Osteocyte (in vitro differentiated cells): ENCODE measurements at regions not wholly inside any gene's neighbourhood (a gene's known extent, or its start where the extent isn't known, plus 50 kb on each side); places are given as distances from the start of the nearest gene placed in this dataset.

Source experiments
- DNase-seq: peaks from one replicate; pipeline ENCODE4 v3.0.0; 2021; ENCODE audit warnings: mixed read lengths; ENCODE audit not compliant: unreplicated experiment; ENCODE audit errors: extremely low spot score
- H3K27ac Mint-ChIP-seq: one replicate; pipeline ENCODE4 v1.8.0; 2021; ENCODE audit warnings: mild to moderate bottlenecking, mixed read lengths; ENCODE audit not compliant: unreplicated experiment
- H3K27me3 Mint-ChIP-seq: one replicate; pipeline ENCODE4 v1.8.0; 2021; ENCODE audit warnings: mixed read lengths; ENCODE audit not compliant: unreplicated experiment
- H3K36me3 Mint-ChIP-seq: one replicate; pipeline ENCODE4 v1.8.0; 2021; ENCODE audit warnings: mixed read lengths; ENCODE audit not compliant: unreplicated experiment
- H3K4me1 Mint-ChIP-seq: one replicate; pipeline ENCODE4 v1.8.0; 2021; ENCODE audit warnings: mixed read lengths; ENCODE audit not compliant: unreplicated experiment
- H3K4me3 Mint-ChIP-seq: one replicate; pipeline ENCODE4 v1.8.0; 2021; ENCODE audit warnings: mild to moderate bottlenecking, moderate library complexity, mixed read lengths; ENCODE audit not compliant: unreplicated experiment
- H3K9me3 Mint-ChIP-seq: one replicate; pipeline ENCODE4 v1.8.0; 2021; ENCODE audit warnings: mixed read lengths; ENCODE audit not compliant: unreplicated experiment
- TF ChIP-seq, protein P1 (sequence below): fragments of 200-600 bp; sonication (generic); IDR thresholded peaks from 2 replicates; pipeline ENCODE4 v1.5.0; 2021; ENCODE audit warnings: antibody characterized with exemption, mild to moderate bottlenecking, moderate library complexity

DNA sequence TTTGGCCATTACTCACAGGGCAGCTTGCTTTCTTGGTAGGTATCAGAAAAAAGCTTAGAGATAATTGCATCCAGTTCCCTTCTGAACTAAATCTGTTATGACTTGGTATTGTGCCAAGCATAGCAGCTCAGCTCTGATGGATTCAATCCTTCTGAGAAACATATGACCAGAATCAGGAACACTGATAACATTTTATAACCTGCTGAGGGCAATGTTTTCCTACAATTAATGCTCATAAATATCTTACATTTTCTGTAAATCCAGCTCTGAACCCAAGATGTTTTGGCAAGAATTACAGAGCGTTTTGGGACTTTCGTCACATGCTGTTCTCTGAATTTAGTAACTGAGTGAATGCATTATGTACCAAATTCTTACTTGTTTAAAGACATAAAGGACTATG is 167.8 kb downstream of the KIF20B start:
- Mint-ChIP-seq H3K36me3 (no peaks in the 10 kb centered on the region), H3K4me1 (no peaks in the 10 kb centered on the region), H3K27ac (no peak overlapping the region), H3K4me3 (no peak overlapping the region), H3K9me3 (no peaks in the 10 kb centered on the region), H3K27me3 (peaks cover 26% of the 10 kb centered on the region)
- TF ChIP-seq, protein P1, sequence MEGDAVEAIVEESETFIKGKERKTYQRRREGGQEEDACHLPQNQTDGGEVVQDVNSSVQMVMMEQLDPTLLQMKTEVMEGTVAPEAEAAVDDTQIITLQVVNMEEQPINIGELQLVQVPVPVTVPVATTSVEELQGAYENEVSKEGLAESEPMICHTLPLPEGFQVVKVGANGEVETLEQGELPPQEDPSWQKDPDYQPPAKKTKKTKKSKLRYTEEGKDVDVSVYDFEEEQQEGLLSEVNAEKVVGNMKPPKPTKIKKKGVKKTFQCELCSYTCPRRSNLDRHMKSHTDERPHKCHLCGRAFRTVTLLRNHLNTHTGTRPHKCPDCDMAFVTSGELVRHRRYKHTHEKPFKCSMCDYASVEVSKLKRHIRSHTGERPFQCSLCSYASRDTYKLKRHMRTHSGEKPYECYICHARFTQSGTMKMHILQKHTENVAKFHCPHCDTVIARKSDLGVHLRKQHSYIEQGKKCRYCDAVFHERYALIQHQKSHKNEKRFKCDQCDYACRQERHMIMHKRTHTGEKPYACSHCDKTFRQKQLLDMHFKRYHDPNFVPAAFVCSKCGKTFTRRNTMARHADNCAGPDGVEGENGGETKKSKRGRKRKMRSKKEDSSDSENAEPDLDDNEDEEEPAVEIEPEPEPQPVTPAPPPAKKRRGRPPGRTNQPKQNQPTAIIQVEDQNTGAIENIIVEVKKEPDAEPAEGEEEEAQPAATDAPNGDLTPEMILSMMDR: no peak
- no peak for DNase-seq

DNA sequence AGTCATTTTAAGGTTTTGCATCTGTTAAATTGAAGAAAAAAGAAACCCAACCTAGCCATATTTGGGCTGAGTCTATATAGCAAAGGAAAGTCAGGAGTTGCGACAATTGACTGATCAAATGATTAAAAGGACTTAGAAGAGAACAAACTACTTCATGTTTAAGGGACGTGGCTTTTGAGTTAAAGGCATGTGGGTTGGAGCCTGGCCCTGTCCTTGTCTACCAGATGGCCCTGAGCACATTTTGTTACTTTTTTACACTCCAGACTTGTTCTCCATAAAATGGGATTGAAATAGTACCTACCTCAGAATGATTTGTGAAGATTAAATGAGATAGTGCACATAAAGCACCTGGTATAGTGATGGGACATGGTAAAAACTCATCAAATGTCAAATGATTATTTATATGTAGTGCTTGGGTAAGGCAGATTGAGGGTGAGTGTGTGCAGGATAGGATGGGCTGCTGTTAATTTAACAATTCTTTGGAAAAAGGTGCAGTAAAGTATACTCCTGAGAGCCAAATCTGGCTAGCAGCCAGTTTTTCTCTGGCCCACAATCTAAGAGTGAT is 168.3 kb downstream of the KIF20B start:
- Mint-ChIP-seq H3K36me3 (no peaks in the 10 kb centered on the region), H3K9me3 (no peaks in the 10 kb centered on the region), H3K27me3 (peaks cover 21% of the 10 kb centered on the region), H3K27ac (no peak overlapping the region), H3K4me3 (no peak overlapping the region), H3K4me1 (no peaks in the 10 kb centered on the region)
- TF ChIP-seq, protein P1: no peak
- DNase-seq: no peak

DNA sequence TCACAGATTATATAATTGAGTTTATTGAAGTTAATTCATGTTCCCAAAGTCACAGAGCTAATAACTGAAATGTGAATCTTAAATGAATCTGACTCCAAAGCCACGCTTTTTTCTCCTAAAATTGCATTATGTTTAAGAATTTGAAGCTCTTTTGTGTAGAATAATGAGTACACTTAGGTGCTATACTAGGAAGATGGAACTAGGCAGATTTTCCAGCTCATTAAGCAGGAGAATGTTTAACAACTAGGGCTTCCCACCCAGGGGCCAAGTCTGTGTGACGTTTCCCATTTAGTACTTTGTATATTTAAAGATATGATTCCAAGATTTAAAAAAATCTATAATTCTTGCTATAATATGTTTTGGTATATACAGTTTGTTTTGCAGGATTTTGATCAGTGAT is 169.5 kb downstream of the KIF20B start:
- TF ChIP-seq, protein P1: no peak
- H3K27ac Mint-ChIP-seq: no peak overlapping the region
- no peaks in the 10 kb centered on the region for H3K9me3 Mint-ChIP-seq
- no peaks in the 10 kb centered on the region for H3K36me3 Mint-ChIP-seq
- no peaks in the 10 kb centered on the region for H3K4me1 Mint-ChIP-seq
- no peak for DNase-seq
- H3K27me3 Mint-ChIP-seq: peaks cover 14% of the 10 kb centered on the region
- no peak overlapping the region for H3K4me3 Mint-ChIP-seq

DNA sequence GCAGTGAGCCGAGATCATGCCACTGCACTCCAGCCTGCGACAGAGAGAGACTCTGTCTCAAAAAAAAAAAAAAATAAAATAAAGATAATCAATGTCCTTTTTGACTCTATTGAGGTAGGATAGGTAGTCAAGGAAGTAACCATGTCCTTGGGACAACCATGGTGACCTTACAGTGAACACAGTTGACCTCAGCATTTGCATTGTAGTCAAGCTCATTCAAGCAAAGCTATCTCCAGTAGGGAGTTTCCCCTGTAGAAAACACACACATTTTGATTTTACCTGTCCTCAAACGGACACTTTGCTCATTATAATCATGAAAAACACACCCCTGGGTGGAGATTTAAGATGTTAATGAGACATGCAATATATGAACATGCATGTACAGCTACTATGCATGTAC is 171.7 kb downstream of the KIF20B start:
- no peak for DNase-seq
- Mint-ChIP-seq H3K27me3 (peaks cover 8% of the 10 kb centered on the region), H3K27ac (no peak overlapping the region), H3K9me3 (no peaks in the 10 kb centered on the region), H3K4me1 (no peaks in the 10 kb centered on the region), H3K36me3 (no peaks in the 10 kb centered on the region), H3K4me3 (no peak overlapping the region)
- TF ChIP-seq, protein P1: no peak

DNA sequence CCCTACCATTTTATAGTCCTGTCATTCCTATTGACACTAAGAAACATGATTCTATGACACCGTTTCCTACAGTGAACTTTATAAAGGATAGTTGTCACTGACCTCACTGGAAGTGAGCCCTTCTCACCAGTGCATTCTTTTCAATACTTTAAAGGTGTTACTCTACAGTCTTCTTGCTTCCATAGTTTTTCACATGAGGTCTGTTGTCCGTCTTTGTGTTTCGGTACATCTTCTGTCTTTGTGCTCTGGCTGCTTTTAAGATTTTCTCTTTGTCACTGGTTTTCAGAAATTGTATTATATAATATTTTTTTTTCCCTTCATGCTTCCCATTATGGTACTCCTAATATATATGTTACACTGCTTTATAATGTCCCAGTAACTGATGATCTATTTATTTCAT is 174.2 kb downstream of the KIF20B start:
- H3K4me3 Mint-ChIP-seq: no peak overlapping the region
- peaks cover 6% of the 10 kb centered on the region for H3K9me3 Mint-ChIP-seq
- H3K27me3 Mint-ChIP-seq: peaks cover 10% of the 10 kb centered on the region
- no peaks in the 10 kb centered on the region for H3K4me1 Mint-ChIP-seq
- TF ChIP-seq, protein P1: no peak
- no peak overlapping the region for H3K27ac Mint-ChIP-seq
- no peak for DNase-seq
- H3K36me3 Mint-ChIP-seq: no peaks in the 10 kb centered on the region
